Motor neuron (in vitro differentiated cells): ENCODE measurements at regions not wholly inside any gene's neighbourhood (a gene's known extent, or its start where the extent isn't known, plus 50 kb on each side); places are given as distances from the start of the nearest gene placed in this dataset.

ENCODE experiments used
- ATAC-seq, 8 experiments: fragments of 200-7000 bp; cut with Tn5 transposase; replicated peaks in 6 of 8; 2 replicates each; pipeline ENCODE4 v1.8.0; 2021; ENCODE audit warnings: mild to moderate bottlenecking in 8 of 8, moderate library complexity in 8 of 8
- H3K27ac ChIP-seq, 2 donors: fragments of 250-450 bp; sonication (Bioruptor Pico); 2 replicates each; pipeline ENCODE4 v1.9.0; 2021; ENCODE audit warnings: antibody characterized with exemption in 2 of 2, mild to moderate bottlenecking in 2 of 2, moderate library complexity in 1 of 2
- H3K4me1 ChIP-seq, 2 donors: fragments of 250-450 bp; sonication (Bioruptor Pico); replicated peaks in 1 of 2; 2 replicates each; pipeline ENCODE4 v1.6.1; 2021; ENCODE audit warnings: antibody characterized with exemption in 2 of 2, mild to moderate bottlenecking in 2 of 2, moderate library complexity in 1 of 2
- H3K4me3 ChIP-seq, 5 donors: fragments of 250-450 bp; sonication (Bioruptor Pico); 2 replicates each; pipeline ENCODE4 v1.9.0; 2021; ENCODE audit warnings: antibody characterized with exemption in 5 of 5, mild to moderate bottlenecking in 5 of 5, moderate library complexity in 4 of 5
- WGBS, 10 experiments: fragments of 450-650 bp; shearing (Covaris generic); methylation state at CpG; one replicate each; pipeline ENCODE4 v1.0.0; 2022; 5-methylcytosine and 5-hydroxymethylcytosine counted together
- in situ Hi-C, 9 experiments: fragments of 400-800 bp; cut with MboI; loops; one replicate each; pipeline ENCODE4 v1.15.0; 2021; ENCODE audit warnings: low sequenced_read_pairs in 9 of 9, low pct_unique_long_range_greater_than_20kb in 2 of 9; ENCODE audit not compliant: unreplicated experiment in 9 of 9

- 60 to 90% (median 71%) methylated on average over 1 to 4 of the region's 4 CpGs; no CpG with 5 or more reads in 2 of the 10 experiments for WGBS, 10 experiments
- no peak for ATAC-seq
These were observed 885.6 kb upstream of the NR2F2 start for GRCh38 chr15:95444860-95445259.

DNA sequence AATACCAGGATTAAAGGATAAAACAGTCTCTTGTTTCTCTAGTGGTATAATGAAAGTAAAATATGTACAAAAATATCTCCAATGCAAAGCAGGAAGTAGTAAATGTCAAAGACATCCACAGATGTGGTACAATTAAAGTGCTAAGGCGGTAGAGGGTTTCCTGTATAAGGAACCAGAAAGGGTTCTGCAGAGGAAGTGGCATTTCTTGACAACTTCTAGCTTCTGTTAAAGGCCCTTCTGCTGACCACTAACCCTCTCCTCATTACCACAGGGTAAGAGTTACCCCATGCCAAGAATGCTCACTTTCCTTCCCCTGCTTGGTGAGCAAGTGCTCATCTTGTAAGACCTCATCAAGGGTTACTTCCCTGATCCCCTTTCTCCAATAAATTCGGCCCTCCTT lies 883.6 kb upstream of the NR2F2 start:
- in situ Hi-C loops: no loop called here
- 0 to 80% (median 67%) methylated on average over 1 to 2 of the region's 2 CpGs; no CpG with 5 or more reads in 1 of the 10 experiments for WGBS, 10 experiments
- ATAC-seq: no peak
- H3K4me3 ChIP-seq: no peak overlapping the region
- H3K4me1 ChIP-seq: no peaks in the 10 kb centered on the region
- no peak overlapping the region for H3K27ac ChIP-seq

More at GRCh38 chr15:95444860-95445259, 885.6 kb upstream of the NR2F2 start:
- Histone ChIP-seq H3K4me3 (no peak overlapping the region), H3K27ac (no peak overlapping the region), H3K4me1 (peaks cover 7 to 14% of the 10 kb centered on the region in 2 donors)
- in situ Hi-C loops: no loop called here

- in situ Hi-C loops: no loop called here
- WGBS, 10 experiments: 67 to 100% (median 94%) methylated on average over 1 to 4 of the region's 4 CpGs; no CpG with 5 or more reads in 1 of the 10 experiments
- H3K4me1 ChIP-seq: no peaks in the 10 kb centered on the region
- H3K4me3 ChIP-seq: no peak overlapping the region
- no peak overlapping the region for H3K27ac ChIP-seq
- no peak for ATAC-seq
These were observed 883.0 kb upstream of the NR2F2 start for GRCh38 chr15:95447486-95447885.

DNA sequence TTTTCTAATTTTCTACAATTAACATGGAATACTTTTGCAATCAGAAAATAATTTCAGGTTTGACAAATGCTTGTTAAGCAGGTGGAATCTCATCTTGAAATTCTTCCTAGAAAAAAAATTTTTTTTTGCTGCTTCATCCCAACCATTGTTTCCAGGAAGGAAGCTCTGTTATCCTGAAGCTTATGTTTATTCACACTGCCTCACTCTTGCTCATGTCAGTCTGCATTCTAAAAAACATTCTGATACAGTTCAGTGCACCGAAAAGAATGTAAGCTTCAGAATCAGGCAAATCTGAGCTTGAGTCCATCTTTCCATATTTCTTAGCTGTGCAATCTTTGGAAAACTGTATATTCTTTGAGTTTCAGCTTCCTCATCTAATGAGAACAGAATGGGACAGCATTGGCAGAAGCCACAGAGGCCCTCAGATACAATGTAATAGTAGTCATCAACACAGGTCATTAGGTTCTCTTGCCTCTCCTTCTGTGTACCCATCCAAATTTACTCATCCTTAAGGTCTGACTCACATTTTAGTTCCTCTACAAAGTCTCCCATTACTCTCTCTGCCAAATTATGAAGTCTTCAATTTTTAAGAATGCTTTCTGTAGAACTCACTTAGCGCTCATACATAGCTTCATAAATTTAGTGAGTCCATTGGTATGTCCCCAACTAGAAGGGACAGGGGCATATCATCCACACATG lies 881.8 kb upstream of the NR2F2 start:
- no peak for ATAC-seq
- WGBS, 10 experiments: 47 to 100% (median 91%) methylated on average over 1 to 2 of the region's 2 CpGs; no CpG with 5 or more reads in 1 of the 10 experiments
- in situ Hi-C loops: no loop called here
- H3K4me1 ChIP-seq: no peaks in the 10 kb centered on the region
- no peak overlapping the region for H3K4me3 ChIP-seq
- H3K27ac ChIP-seq: no peak overlapping the region

- Histone ChIP-seq H3K27ac (no peak overlapping the region), H3K4me1 (peaks cover 1 to 5% of the 10 kb centered on the region in 2 donors), H3K4me3 (no peak overlapping the region)
- WGBS, 10 experiments: 33 to 100% (median 94%) methylated on average over 1 to 2 of the region's 2 CpGs; no CpG with 5 or more reads in 2 of the 10 experiments
- no peak for ATAC-seq
- in situ Hi-C loops: no loop called here
These were observed 881.3 kb upstream of the NR2F2 start for GRCh38 chr15:95449230-95449628.

DNA sequence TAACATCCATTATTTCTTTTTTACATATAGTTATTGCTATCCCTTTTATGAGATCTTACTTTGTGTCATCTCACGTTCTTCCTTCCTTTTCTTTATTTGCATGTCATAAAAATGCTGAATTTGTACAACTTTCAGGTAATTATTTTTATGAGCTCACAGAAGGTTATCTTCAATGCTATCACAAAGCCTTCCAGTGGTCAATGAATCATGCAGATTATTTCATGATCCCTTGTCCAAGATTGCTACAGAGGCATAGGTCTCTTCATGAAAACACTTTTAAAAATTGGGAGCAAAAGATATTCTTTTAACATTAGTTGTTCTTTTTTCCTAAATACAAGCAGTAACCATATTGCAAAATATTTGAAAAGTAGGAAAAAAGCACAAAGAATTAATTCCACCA lies 880.1 kb upstream of the NR2F2 start:
- 0 to 100% (median 43%) methylated on average over 1 of the region's 1 CpG; no CpG with 5 or more reads in 1 of the 10 experiments for WGBS, 10 experiments
- ATAC-seq: no peak
- Histone ChIP-seq H3K4me1 (peaks cover 5 to 16% of the 10 kb centered on the region in 2 donors), H3K4me3 (no peak overlapping the region), H3K27ac (no peak overlapping the region)
- in situ Hi-C loops: loop anchor here in 1 of 9 experiments (25.0 kb wide), 1 partner anchor 862 kb away; no protein-coding TSS in a partner anchor

- in situ Hi-C loops: loop anchor here in 1 of 9 experiments (25.0 kb wide), 1 partner anchor 860 kb away; no protein-coding TSS in a partner anchor
- 0 to 40% (median 0%) methylated on average over 1 of the region's 1 CpG; no CpG with 5 or more reads in 5 of the 10 experiments for WGBS, 10 experiments
- Histone ChIP-seq H3K27ac (no peak overlapping the region), H3K4me3 (no peak overlapping the region), H3K4me1 (peaks cover 5 to 16% of the 10 kb centered on the region in 2 donors)
- ATAC-seq: peak in 5 of 8 experiments; percentile 60 to 84 (median 62)
These were observed 878.6 kb upstream of the NR2F2 start for GRCh38 chr15:95451938-95452337.

DNA sequence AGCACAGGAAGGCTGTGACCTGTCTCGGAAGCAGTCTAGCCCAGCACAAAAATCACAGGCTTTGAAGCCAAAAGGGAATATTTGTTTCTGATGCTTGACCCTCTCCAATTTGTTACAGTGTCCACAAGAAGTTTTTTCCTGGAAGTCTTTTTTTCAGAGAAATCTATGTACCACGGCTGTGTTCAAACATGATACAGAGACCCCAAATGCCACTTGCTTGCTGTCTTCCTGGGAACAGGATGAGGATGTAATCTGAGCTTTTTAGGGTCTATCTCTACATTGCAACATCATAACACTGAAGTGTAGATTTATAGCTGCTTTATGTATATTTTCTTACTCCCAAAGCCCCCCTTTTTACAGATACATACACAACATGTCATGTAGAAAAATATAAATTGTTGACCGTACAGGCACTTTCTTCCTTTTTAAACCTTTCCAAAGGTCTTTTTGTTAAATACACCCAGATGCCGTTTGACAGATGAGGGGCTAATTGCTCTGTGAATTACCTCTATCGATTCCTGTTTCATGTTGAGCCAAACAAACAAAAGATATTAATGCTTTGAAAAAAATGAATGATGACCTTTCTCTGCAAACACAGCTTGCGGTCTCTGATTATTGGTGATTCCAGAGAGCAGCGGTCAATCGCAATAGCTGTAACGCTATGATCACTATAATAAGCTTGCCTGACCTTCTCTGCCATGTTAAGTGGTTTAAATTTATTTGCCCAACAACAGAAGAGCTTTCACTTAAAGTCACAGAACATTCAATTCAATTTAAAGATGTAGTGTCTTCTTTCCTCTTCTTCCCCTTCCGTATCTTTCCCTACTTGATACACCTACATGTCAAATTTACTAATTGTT lies 875.9 kb upstream of the NR2F2 start:
- peak in 5 of 8 experiments; percentile 39 to 83 (median 81) for ATAC-seq

GRCh38 chr15:95457520-95457919 lies 873.0 kb upstream of the NR2F2 start:
- WGBS, 10 experiments: 57 to 87% (median 81%) methylated on average over 2 to 7 of the region's 7 CpGs; no CpG with 5 or more reads in 2 of the 10 experiments
- H3K4me3 ChIP-seq: no peak overlapping the region
- in situ Hi-C loops: loop anchor here in 1 of 9 experiments (25.0 kb wide), 1 partner anchor 855 kb away; no protein-coding TSS in a partner anchor
- no peak for ATAC-seq
- peaks cover 9 to 30% of the 10 kb centered on the region in 2 donors for H3K4me1 ChIP-seq
- no peak overlapping the region for H3K27ac ChIP-seq

More for the DNA sequence above, 875.9 kb upstream of the NR2F2 start:
- WGBS, 10 experiments: 20 to 100% (median 49%) methylated on average over 1 to 10 of the region's 10 CpGs
- in situ Hi-C loops: loop anchor here in 1 of 9 experiments (25.0 kb wide), 1 partner anchor 858 kb away; no protein-coding TSS in a partner anchor
- Histone ChIP-seq H3K27ac (no peak overlapping the region), H3K4me1 (peaks cover 5 to 20% of the 10 kb centered on the region in 2 donors), H3K4me3 (no peak overlapping the region)

GRCh38 chr15:95458721-95459120 lies 871.8 kb upstream of the NR2F2 start:
- Histone ChIP-seq H3K4me3 (no peak overlapping the region), H3K27ac (no peak overlapping the region), H3K4me1 (peaks cover 9 to 36% of the 10 kb centered on the region in 2 donors)
- 10 to 100% (median 91%) methylated on average over 1 to 2 of the region's 2 CpGs for WGBS, 10 experiments
- in situ Hi-C loops: loop anchor here in 1 of 9 experiments (25.0 kb wide), 1 partner anchor 854 kb away; no protein-coding TSS in a partner anchor
- ATAC-seq: no peak

DNA sequence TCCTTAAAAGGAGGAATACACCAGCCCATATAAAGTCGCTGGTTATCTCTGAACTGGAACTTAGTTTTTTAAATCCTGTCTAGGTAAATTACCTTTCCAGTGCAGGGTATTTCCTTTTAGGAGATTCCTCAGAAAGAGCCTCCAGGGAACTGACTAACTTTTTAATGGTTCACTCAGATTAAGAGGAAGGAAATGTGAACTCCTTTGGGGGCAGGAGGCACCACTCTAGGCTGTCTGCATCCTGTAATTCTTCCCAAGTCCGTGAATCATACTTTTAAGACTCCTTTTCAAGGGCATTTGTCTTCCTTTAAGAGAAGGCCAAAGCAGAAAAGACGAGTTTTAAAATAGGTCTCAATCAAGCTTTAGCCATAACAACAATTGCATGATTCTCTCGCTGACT lies 871.2 kb upstream of the NR2F2 start:
- Histone ChIP-seq H3K4me1 (peaks cover 13 to 36% of the 10 kb centered on the region in 2 donors), H3K4me3 (no peak overlapping the region), H3K27ac (no peak overlapping the region)
- WGBS, 10 experiments: 47 to 100% (median 84%) methylated on average over 1 to 4 of the region's 4 CpGs
- no peak for ATAC-seq
- in situ Hi-C loops: loop anchor here in 1 of 9 experiments (25.0 kb wide), 1 partner anchor 853 kb away; no protein-coding TSS in a partner anchor

GRCh38 chr15:95464509-95464908 lies 866.0 kb upstream of the NR2F2 start:
- 44 to 84% (median 53%) methylated on average over 3 to 12 of the region's 12 CpGs; no CpG with 5 or more reads in 2 of the 10 experiments for WGBS, 10 experiments
- H3K4me1 ChIP-seq: peaks cover 11 to 32% of the 10 kb centered on the region in 2 donors
- in situ Hi-C loops: loop anchor here in 1 of 9 experiments (25.0 kb wide), 1 partner anchor 848 kb away; no protein-coding TSS in a partner anchor
- peak in 5 of 8 experiments; percentile 89 to 97 (median 95) for ATAC-seq
- H3K4me3 ChIP-seq: peak overlapping the region in 3 of 5 donors; percentile 5 to 22 (median 22)
- no peak overlapping the region for H3K27ac ChIP-seq
